Activated naive CD4-positive, alpha-beta T cell treated with anti-CD3 and anti-CD28 coated beads, Interleukin-2, amount 50 U/mL, for 24 hours (primary cell): ENCODE measurements at regions not wholly inside any gene's neighbourhood (a gene's known extent, or its start where the extent isn't known, plus 50 kb on each side); places are given as distances from the start of the nearest gene placed in this dataset.

ENCODE experiments used
- H3K27ac Mint-ChIP-seq: one replicate; pipeline ENCODE4 v1.8.0; 2021; ENCODE audit warnings: mild to moderate bottlenecking, mixed read lengths
- H3K27me3 Mint-ChIP-seq: one replicate; pipeline ENCODE4 v1.8.0; 2021; ENCODE audit warnings: mixed read lengths
- H3K36me3 Mint-ChIP-seq: one replicate; pipeline ENCODE4 v1.8.0; 2021; ENCODE audit warnings: mixed read lengths
- H3K4me1 Mint-ChIP-seq: one replicate; pipeline ENCODE4 v1.8.0; 2021; ENCODE audit warnings: mixed read lengths
- H3K4me3 Mint-ChIP-seq: one replicate; pipeline ENCODE4 v1.8.0; 2021; ENCODE audit warnings: mild to moderate bottlenecking, mixed read lengths
- H3K9me3 Mint-ChIP-seq: one replicate; pipeline ENCODE4 v1.8.0; 2021; ENCODE audit warnings: mixed read lengths

GRCh38 chr10:124299696-124300095, 119.0 kb downstream of the OAT start:
- Mint-ChIP-seq H3K36me3 (no peaks in the 10 kb centered on the region), H3K9me3 (no peaks in the 10 kb centered on the region), H3K4me1 (no peaks in the 10 kb centered on the region), H3K27me3 (no peaks in the 10 kb centered on the region), H3K27ac (no peak overlapping the region), H3K4me3 (no peak overlapping the region)

- H3K36me3 Mint-ChIP-seq: no peaks in the 10 kb centered on the region
- H3K4me1 Mint-ChIP-seq: no peaks in the 10 kb centered on the region
- H3K9me3 Mint-ChIP-seq: no peaks in the 10 kb centered on the region
- H3K4me3 Mint-ChIP-seq: no peak overlapping the region
- no peaks in the 10 kb centered on the region for H3K27me3 Mint-ChIP-seq
- H3K27ac Mint-ChIP-seq: no peak overlapping the region
These were observed 119.8 kb downstream of the OAT start for GRCh38 chr10:124298891-124299290.

- no peaks in the 10 kb centered on the region for H3K27me3 Mint-ChIP-seq
- no peaks in the 10 kb centered on the region for H3K9me3 Mint-ChIP-seq
- H3K27ac Mint-ChIP-seq: no peak overlapping the region
- no peaks in the 10 kb centered on the region for H3K36me3 Mint-ChIP-seq
- no peak overlapping the region for H3K4me3 Mint-ChIP-seq
- H3K4me1 Mint-ChIP-seq: no peaks in the 10 kb centered on the region
These were observed 121.6 kb downstream of the OAT start for GRCh38 chr10:124296813-124297788.

- no peak overlapping the region for H3K27ac Mint-ChIP-seq
- H3K9me3 Mint-ChIP-seq: no peaks in the 10 kb centered on the region
- no peaks in the 10 kb centered on the region for H3K4me1 Mint-ChIP-seq
- H3K4me3 Mint-ChIP-seq: no peak overlapping the region
- no peaks in the 10 kb centered on the region for H3K27me3 Mint-ChIP-seq
- no peaks in the 10 kb centered on the region for H3K36me3 Mint-ChIP-seq
These were observed 122.5 kb downstream of the OAT start for GRCh38 chr10:124296121-124296812.

- H3K27me3 Mint-ChIP-seq: no peaks in the 10 kb centered on the region
- H3K4me3 Mint-ChIP-seq: no peak overlapping the region
- no peaks in the 10 kb centered on the region for H3K36me3 Mint-ChIP-seq
- no peaks in the 10 kb centered on the region for H3K9me3 Mint-ChIP-seq
- no peaks in the 10 kb centered on the region for H3K4me1 Mint-ChIP-seq
- no peak overlapping the region for H3K27ac Mint-ChIP-seq
These were observed 123.6 kb downstream of the OAT start for GRCh38 chr10:124294811-124295770.

- Mint-ChIP-seq H3K36me3 (no peaks in the 10 kb centered on the region), H3K4me3 (no peak overlapping the region), H3K4me1 (no peaks in the 10 kb centered on the region), H3K27ac (no peak overlapping the region), H3K9me3 (no peaks in the 10 kb centered on the region), H3K27me3 (no peaks in the 10 kb centered on the region)
These were observed 124.9 kb downstream of the OAT start for GRCh38 chr10:124293616-124294449.

GRCh38 chr10:124292911-124293615, 125.7 kb downstream of the OAT start:
- Mint-ChIP-seq H3K36me3 (no peaks in the 10 kb centered on the region), H3K4me1 (no peaks in the 10 kb centered on the region), H3K9me3 (no peaks in the 10 kb centered on the region), H3K27ac (no peak overlapping the region), H3K4me3 (no peak overlapping the region), H3K27me3 (no peaks in the 10 kb centered on the region)

GRCh38 chr10:124291001-124291701, 127.6 kb downstream of the OAT start:
- H3K27ac Mint-ChIP-seq: no peak overlapping the region
- no peak overlapping the region for H3K4me3 Mint-ChIP-seq
- H3K27me3 Mint-ChIP-seq: no peaks in the 10 kb centered on the region
- no peaks in the 10 kb centered on the region for H3K36me3 Mint-ChIP-seq
- H3K4me1 Mint-ChIP-seq: no peaks in the 10 kb centered on the region
- no peaks in the 10 kb centered on the region for H3K9me3 Mint-ChIP-seq

GRCh38 chr10:124289851-124290795, 128.6 kb downstream of the OAT start:
- no peaks in the 10 kb centered on the region for H3K9me3 Mint-ChIP-seq
- H3K36me3 Mint-ChIP-seq: no peaks in the 10 kb centered on the region
- H3K27ac Mint-ChIP-seq: no peak overlapping the region
- H3K4me1 Mint-ChIP-seq: no peaks in the 10 kb centered on the region
- no peak overlapping the region for H3K4me3 Mint-ChIP-seq
- no peaks in the 10 kb centered on the region for H3K27me3 Mint-ChIP-seq

GRCh38 chr10:124288928-124289850, 129.5 kb downstream of the OAT start:
- no peaks in the 10 kb centered on the region for H3K36me3 Mint-ChIP-seq
- H3K9me3 Mint-ChIP-seq: no peaks in the 10 kb centered on the region
- H3K27ac Mint-ChIP-seq: no peak overlapping the region
- H3K4me3 Mint-ChIP-seq: no peak overlapping the region
- no peaks in the 10 kb centered on the region for H3K27me3 Mint-ChIP-seq
- H3K4me1 Mint-ChIP-seq: no peaks in the 10 kb centered on the region

GRCh38 chr10:124288486-124288885, 130.2 kb downstream of the OAT start:
- Mint-ChIP-seq H3K36me3 (no peaks in the 10 kb centered on the region), H3K27ac (no peak overlapping the region), H3K9me3 (no peaks in the 10 kb centered on the region), H3K27me3 (no peaks in the 10 kb centered on the region), H3K4me1 (no peaks in the 10 kb centered on the region), H3K4me3 (no peak overlapping the region)

- no peaks in the 10 kb centered on the region for H3K27me3 Mint-ChIP-seq
- no peaks in the 10 kb centered on the region for H3K9me3 Mint-ChIP-seq
- H3K4me1 Mint-ChIP-seq: no peaks in the 10 kb centered on the region
- H3K4me3 Mint-ChIP-seq: no peak overlapping the region
- no peak overlapping the region for H3K27ac Mint-ChIP-seq
- no peaks in the 10 kb centered on the region for H3K36me3 Mint-ChIP-seq
These were observed 130.9 kb downstream of the OAT start for GRCh38 chr10:124287791-124288190.
